OCI-LY1 (cell line): ENCODE measurements at regions not wholly inside any gene's neighbourhood (a gene's known extent, or its start where the extent isn't known, plus 50 kb on each side); places are given as distances from the start of the nearest gene placed in this dataset.

Experiments
- EZH2 ChIP-seq: fragments of 200-600 bp; sonication (generic), shearing (Covaris generic); IDR thresholded peaks from 2 replicates; pipeline ENCODE4 v1.8.0; 2017; ENCODE audit warnings: borderline replicate concordance, mixed run types, mild to moderate bottlenecking, antibody characterized with exemption, low read length, moderate library complexity, mixed read lengths
- TF ChIP-seq, protein P1 (sequence below): fragments of 200-600 bp; sonication (generic), shearing (Covaris generic); IDR thresholded peaks from 2 replicates; pipeline ENCODE4 v1.5.1; 2017; ENCODE audit warnings: mild to moderate bottlenecking, antibody characterized with exemption, low read length, moderate library complexity, mixed read lengths

DNA sequence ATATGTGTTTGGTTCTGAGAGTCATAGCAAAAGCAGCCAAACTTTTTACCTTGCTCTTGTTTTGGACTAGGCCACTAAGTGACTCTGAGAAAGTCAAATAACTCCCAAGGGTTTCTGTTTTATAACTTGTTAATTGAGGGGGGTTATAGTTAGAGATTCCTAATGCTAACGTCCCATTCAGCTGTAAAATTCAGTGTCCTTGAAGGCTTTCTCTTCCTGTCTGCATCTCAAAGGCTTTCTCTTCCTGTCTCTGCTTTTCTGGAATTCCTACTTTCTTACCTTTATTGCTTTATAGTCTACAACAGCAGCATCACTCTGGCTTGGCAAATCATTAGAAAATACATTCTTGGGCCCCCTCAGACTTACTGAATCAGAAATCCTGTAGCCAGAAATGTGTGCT is 479.5 kb upstream of the SEMA6A start:
- TF ChIP-seq, protein P1, sequence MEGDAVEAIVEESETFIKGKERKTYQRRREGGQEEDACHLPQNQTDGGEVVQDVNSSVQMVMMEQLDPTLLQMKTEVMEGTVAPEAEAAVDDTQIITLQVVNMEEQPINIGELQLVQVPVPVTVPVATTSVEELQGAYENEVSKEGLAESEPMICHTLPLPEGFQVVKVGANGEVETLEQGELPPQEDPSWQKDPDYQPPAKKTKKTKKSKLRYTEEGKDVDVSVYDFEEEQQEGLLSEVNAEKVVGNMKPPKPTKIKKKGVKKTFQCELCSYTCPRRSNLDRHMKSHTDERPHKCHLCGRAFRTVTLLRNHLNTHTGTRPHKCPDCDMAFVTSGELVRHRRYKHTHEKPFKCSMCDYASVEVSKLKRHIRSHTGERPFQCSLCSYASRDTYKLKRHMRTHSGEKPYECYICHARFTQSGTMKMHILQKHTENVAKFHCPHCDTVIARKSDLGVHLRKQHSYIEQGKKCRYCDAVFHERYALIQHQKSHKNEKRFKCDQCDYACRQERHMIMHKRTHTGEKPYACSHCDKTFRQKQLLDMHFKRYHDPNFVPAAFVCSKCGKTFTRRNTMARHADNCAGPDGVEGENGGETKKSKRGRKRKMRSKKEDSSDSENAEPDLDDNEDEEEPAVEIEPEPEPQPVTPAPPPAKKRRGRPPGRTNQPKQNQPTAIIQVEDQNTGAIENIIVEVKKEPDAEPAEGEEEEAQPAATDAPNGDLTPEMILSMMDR: no peak
- no peak for TF ChIP-seq EZH2
